ENCODE measurements at regions not wholly inside any gene's neighbourhood (a gene's known extent, or its start where the extent isn't known, plus 50 kb on each side); places are given as distances from the start of the nearest gene placed in this dataset.

GRCh38 chr17:79560527-79560926 lies 50.3 kb downstream of the RBFOX3 start:
- no peak for TF ChIP-seq CTCF (conservative IDR thresholded peaks at IDR 0.05; ENCODE audit: low read length)
- TF ChIP-seq EZH2phosphoT487 (IDR thresholded peaks at IDR 0.05; ENCODE audit: borderline replicate concordance) = no peak
